Endothelial cell of umbilical vein (primary cell): ENCODE measurements at regions not wholly inside any gene's neighbourhood (a gene's known extent, or its start where the extent isn't known, plus 50 kb on each side); places are given as distances from the start of the nearest gene placed in this dataset.

Experiments used
- CTCF ChIP-seq, 2 donors: IDR thresholded peaks; 1 replicate in 1 of 2; 2 replicates in 1 of 2; pipeline ENCODE4 v1.5.1; 2011; ENCODE audit warnings: low read length in 2 of 2, mild to moderate bottlenecking in 2 of 2, moderate library complexity in 2 of 2, control low read depth in 1 of 2, inconsistent platforms in 1 of 2, low read depth in 1 of 2; ENCODE audit not compliant: insufficient read depth in 1 of 2; ENCODE audit errors: extremely low read depth in 1 of 2
- EZH2 ChIP-seq: IDR thresholded peaks from 2 replicates; pipeline ENCODE4 v1.6.1; 2012; ENCODE audit warnings: borderline replicate concordance, low read depth, mild to moderate bottlenecking, moderate library complexity, low read length, inconsistent platforms; ENCODE audit not compliant: severe bottlenecking
- FOS ChIP-seq: IDR thresholded peaks from 2 replicates; pipeline ENCODE4 v1.6.1; 2011; ENCODE audit warnings: mild to moderate bottlenecking, low read length, moderate library complexity, borderline replicate concordance; ENCODE audit not compliant: insufficient read depth
- GATA2 ChIP-seq: IDR thresholded peaks from 2 replicates; pipeline ENCODE4 v1.7.0; 2011; ENCODE audit warnings: low read depth, mild to moderate bottlenecking, moderate library complexity, mixed read lengths, low read length; ENCODE audit not compliant: insufficient read length, insufficient read depth
- JUN ChIP-seq: IDR thresholded peaks from 2 replicates; pipeline ENCODE4 v1.6.1; 2011; ENCODE audit warnings: borderline replicate concordance, low read depth; ENCODE audit not compliant: insufficient read length, insufficient read depth
- MAX ChIP-seq: IDR thresholded peaks from 2 replicates; pipeline ENCODE4 v1.6.1; 2011; ENCODE audit not compliant: insufficient read depth, insufficient read length
- MYC ChIP-seq: IDR thresholded peaks from one replicate; pipeline ENCODE4 v1.6.1; 2011; ENCODE audit warnings: mild to moderate bottlenecking, low read depth, low read length
- POLR2A ChIP-seq: IDR thresholded peaks from 2 replicates; pipeline ENCODE4 v1.6.1; 2012; ENCODE audit warnings: low read depth, mild to moderate bottlenecking, control low read depth, low read length
- POLR2AphosphoS5 ChIP-seq: IDR thresholded peaks from 2 replicates; pipeline ENCODE4 v1.6.1; 2012; ENCODE audit warnings: low read depth, mild to moderate bottlenecking, control low read depth, low read length, moderate library complexity; ENCODE audit not compliant: insufficient read depth

GRCh38 chr11:114964676-114965214 is 286.4 kb downstream of the NXPE2 start:
- TF ChIP-seq CTCF (IDR thresholded peaks at IDR 0.05; ENCODE audit: extremely low read depth in 1 of 2, insufficient read depth in 1 of 2, low read depth in 1 of 2, low read length in 2 of 2) (no peak), POLR2A (no peak), POLR2AphosphoS5 (no peak), MYC (no peak), MAX (no peak), EZH2 (no peak), JUN (no peak), GATA2 (no peak), FOS (no peak)
